Keratinocyte (primary cell): ENCODE measurements at regions not wholly inside any gene's neighbourhood (a gene's known extent, or its start where the extent isn't known, plus 50 kb on each side); places are given as distances from the start of the nearest gene placed in this dataset.

Experiments
- CTCF ChIP-seq, 3 experiments: IDR thresholded peaks in 1 of 3; conservative IDR thresholded peaks in 1 of 3; optimal IDR thresholded peaks in 1 of 3; 2 replicates in 2 of 3; 3 replicates in 1 of 3; pipeline versions ENCODE3 to v1.5.1; 2011; ENCODE audit warnings: low read length in 3 of 3, mild to moderate bottlenecking in 3 of 3, moderate library complexity in 2 of 3, control low read depth in 1 of 3, inconsistent platforms in 1 of 3; ENCODE audit not compliant: insufficient read depth in 2 of 3; ENCODE audit errors: extremely low read depth in 1 of 3
- EZH2 ChIP-seq: IDR thresholded peaks from one replicate; pipeline ENCODE4 v1.6.1; 2012; ENCODE audit warnings: inconsistent platforms, mild to moderate bottlenecking, low read length, moderate library complexity

- no peak for TF ChIP-seq CTCF (optimal IDR thresholded peaks at IDR 0.05 in 1 of 3, IDR thresholded peaks at IDR 0.05 in 1 of 3, conservative IDR thresholded peaks at IDR 0.05 in 1 of 3; ENCODE audit: extremely low read depth in 1 of 3, insufficient read depth in 2 of 3, low read length in 3 of 3)
- no peak for TF ChIP-seq EZH2
Measured at GRCh38 chr6:105489216-105489530, 86.3 kb upstream of the PREP start.
